Midbrain (tissue), 1 donor: ENCODE measurements at regions not wholly inside any gene's neighbourhood (a gene's known extent, or its start where the extent isn't known, plus 50 kb on each side); places are given as distances from the start of the nearest gene placed in this dataset.
"Not testable (repeated sequence)": the region's sequence is repeated elsewhere in the genome, so short reads cannot be mapped to it uniquely, and the experiment has no call there.

Experiments used
- DNase-seq: peaks from one replicate; lab custom pipeline; 2025; lab: John Stamatoyannopoulos, UW

DNA sequence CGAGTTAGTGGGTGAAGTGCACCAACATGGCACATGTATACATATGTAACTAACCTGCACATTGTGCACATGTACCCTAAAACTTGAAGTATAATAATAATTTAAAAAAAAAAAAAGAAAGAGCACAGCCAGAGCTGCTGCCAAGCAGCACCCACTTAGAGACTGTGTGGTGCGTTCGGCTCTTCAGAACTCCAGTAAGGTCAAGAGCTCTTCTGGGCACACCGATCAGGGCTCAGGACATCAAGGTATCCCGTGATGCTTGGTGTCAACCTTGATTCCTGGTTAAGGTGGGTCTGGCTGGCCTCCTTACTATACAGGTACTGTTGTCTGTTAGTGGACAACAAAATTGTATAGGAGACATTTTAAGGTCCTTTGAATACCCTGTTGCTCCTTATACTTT is 385.7 kb upstream of the AKR1E2 start:
- DNase-seq: no peak

DNA sequence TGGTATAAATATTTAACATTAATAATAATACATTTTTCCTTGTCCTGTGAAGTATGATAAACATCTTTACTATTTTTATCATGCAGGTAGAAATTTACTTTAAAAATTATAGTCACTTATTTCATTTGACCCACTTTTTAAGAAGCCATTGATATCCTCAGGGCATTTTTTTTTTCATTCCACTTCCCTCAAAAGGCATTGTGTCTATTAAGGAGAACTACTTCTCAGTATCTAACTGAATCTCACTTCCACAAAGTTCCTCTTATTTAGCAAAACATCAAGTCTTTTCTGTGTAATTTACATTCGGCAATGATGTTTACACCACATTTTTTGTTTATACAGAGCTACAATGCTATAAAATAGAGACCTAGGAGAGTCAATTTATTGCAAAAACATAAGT is 388.2 kb upstream of the AKR1E2 start:
- DNase-seq: no peak

DNA sequence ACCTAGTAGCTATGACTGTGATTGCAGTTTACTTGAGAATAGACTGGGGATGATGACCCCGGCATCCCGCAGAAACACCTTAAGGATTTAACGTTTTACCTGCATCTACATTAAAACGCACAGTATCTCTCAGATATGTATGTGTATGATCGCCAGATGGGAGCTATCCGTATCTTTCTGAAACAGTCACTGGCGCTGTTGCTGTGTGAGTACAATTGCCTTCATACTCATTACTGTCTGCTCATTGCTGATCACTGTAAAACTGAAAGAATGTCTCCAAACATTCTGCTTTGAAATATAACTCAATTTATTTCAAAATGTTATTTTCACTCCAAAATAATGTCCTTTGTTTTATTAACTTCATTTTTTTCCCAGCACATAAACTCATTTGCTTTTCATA is 388.9 kb upstream of the AKR1E2 start:
- no peak for DNase-seq

DNA sequence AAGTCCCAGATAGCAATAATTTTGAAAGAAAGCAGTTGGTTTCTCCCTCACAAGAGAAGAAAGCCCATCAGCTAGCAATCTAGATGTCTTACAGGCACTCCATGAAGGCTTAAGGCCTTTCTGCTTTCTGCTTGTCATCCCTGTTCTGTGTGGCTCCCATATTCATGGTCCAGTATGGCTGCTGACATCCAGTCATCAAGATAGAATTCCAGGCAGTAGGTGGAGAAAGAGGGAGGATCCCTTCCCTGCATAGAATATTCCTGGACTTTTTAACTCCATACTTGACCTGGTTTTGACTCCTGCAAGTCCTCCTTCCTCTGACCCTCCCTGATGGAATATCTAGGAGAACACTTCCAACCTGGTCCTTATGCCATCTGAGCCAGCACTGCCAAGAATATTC is 389.9 kb upstream of the AKR1E2 start:
- DNase-seq: no peak

DNA sequence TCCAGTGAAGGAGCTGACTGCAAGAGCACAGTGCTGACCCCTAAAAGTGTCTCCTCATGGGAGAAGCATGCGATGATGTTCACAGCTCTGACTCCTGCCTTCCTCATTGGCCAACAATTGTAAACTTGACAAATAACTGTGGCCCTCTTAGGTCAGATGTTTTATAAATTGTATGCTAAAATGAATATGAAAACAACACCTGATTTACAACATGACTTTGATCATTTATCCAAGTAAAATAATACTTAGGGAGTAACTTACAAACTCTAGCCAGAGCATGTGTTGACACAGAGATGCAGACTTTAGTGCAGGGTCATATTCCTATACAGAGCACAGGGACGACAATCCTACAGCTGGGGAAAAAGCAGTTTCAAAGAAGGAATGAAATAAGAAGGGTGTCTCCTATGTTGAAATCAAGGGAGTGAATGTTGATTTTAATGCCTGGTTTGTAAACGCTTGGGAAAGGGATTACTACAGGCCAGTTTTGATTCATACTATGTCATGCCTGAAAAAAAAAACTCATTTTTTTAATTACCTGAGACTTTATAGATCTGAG is 391.4 kb upstream of the AKR1E2 start:
- no peak for DNase-seq

DNA sequence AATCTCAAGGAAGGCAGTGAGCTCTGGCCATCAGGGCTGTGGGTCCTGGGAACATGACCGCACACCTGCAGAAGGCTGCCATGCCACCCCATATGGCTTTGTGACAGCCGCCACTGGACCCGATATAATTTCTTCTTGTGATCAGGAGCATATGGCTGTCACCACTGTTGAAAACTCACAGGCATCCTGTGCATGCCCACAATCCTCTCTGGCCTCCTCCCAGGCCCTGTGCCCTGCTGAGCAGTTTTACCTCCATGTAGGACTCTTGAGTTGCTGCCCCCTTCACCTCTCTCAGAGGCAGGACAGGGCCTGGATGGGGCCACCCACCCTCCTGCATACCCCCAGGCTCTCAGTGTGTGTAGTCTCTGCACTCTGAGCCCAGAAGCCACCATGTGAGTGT is 391.9 kb upstream of the AKR1E2 start:
- no peak for DNase-seq

DNA sequence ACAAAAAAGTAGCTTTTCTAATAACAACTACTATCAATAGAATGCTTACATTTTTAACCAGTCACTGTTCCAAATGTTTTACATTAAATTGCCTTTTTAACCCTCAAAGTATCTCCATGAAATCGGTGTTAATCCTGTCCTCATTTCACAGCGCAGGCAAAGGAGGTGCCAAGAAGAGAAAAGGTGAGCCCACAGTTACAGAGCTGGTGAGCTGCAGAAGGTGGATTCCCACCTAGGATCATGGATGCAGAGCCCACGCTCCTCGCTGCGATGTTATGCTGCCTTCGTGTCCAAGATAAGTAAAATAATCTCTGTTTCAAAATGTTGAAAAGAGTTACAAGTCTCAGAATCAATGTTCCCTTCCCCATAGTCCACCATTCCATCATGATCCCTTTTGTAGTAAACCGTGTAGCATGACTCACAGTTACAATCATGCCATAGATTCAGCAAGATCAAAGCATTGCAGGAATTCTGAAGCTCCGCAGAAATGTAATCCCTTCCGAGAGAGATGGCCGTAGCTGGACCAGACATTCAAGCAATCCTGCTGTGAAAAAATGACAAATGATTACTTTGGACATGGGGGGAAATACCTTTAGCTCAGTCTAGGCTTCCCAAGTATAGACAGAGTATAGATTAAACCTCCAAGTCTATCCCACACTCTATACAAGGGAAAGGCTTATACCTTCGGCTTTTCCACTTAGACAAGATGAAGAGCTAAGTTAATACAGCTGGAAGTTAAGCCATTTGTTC is 394.7 kb upstream of the AKR1E2 start:
- DNase-seq: no peak

DNA sequence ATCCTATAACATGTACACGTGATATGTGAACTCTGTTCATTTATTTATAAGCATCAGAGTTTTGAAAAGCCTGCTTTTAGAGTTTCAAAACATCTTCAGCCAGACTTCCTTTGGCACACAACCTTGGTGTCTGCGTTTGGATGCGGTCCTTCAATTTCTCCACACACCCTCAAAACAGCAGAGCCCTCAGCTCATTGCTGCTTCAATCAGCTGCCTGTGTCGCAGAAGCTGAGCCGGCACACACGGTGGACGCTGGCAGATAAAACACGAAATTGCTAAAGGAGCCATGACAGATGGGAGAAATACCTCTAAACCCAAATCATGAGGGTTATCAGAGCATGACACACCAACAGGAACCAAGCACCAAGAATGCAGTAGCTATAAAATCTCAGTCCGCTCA is 396.4 kb upstream of the AKR1E2 start:
- no peak for DNase-seq

DNA sequence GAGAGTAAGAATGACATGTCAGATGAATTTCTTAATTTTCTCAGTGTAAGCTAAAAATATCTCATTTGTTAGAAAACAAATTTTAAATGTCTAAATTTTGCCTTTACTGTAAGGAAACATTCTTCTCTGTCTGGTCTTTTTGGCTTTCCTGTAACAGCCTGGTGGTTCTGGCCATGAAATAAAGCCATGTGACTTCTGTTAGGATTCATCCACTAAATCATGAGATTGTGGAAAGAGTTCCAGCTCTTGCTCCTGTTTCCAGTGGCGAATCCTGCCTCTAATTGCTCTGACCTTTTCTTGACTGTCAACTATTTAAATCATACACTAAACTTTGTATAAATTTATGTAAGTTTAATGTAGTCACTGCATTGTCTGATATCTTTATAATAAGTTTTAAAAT is 398.5 kb upstream of the AKR1E2 start:
- no peak for DNase-seq

DNA sequence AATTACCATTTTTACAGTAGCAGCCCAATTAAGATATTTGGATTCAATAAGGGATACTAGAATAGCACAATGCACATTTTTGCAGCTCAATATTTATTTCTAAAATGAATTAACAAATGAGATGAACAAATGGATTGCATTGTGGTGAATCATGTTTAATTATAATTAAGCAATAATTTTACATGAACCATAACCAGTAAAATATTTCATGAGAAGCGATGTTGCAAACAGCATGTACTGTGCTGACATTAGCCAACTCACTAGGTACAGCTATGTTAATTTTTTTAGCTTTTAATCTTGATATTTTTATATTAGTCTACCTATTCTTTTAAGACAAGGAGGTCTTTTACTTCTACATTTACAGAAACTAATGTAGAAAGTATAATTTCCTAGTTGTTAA is 399.1 kb upstream of the AKR1E2 start:
- DNase-seq: no peak

DNA sequence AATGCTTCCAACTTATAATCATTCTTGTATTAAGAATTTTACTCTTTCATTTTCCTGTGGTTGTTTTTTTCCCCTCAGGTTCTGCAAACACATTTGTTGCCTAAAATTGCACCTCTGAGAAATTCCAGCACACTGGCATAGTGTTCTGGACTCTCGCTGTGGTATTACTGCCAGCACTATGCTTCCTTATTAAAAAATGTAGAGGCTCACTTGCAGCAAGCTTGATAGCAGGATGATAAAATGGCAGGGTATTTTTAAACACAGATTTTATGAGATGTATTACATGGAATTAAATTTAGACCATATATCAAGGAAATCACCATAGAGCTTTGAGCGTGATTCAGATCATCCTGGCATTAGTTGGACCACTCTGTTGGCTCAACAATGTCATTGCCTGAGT is 416.7 kb upstream of the AKR1E2 start:
- no peak for DNase-seq

DNA sequence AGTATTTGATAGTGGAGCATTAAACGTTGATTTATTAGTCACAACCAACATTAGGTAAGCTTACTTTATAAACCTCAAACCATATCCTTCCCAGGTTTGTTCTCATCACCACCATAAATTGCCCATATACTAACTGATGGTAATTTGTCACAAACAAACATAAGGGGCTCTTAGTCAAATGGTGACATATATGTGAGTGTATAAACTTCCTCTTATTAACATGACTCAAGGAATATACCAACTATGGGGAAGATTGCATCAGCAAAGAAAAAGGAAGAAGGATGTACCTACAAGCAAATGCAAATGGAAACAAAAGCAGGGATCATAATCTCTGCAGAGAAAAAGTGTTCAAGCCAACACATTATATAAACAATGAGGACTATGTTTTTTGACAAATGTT is 418.2 kb upstream of the AKR1E2 start:
- no peak for DNase-seq

DNA sequence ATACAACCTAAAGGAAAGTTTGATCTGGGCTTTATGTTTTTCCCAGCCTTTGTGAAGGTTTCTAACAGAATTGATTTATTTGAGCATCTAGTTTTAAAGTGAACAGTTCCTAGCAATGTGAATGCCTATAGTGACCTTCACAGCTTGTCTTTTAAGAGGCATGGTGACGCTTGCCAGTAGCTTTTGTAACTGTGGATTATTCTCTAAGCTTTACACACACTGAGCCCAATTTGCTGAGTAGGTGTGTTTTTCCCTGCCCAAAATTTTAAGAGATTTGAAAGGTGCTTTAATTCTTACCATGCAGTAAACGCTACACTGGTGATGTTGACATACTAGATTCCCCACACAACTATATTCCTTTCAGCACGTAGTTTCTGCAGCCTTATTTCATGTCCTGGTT is 420.2 kb upstream of the AKR1E2 start:
- DNase-seq: no peak

DNA sequence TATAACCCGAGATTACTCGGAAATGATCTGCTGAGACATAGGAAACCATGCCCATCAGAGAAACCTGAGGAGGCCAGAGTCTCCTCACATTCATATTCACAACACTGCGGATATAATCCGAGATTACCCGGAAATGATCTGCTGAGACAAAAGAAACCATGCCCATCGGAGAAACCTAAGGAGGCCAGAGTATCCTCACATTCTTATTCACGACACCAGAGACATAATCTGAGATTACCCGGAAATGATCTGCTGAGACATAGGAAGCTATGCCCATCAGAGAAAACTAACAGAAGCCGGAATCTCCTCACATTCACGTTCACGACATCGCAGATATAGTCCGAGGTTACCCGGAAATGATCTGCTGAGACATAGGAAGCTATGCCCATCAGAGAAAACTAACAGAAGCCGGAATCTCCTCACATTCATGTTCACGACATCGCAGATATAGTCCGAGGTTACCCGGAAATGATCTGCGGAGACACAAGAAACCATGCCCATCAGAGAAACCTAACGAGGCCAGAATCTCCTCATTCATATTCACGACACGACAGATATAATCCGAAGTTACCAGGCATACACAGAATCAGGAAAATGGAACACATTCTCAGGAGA is 422.3 kb upstream of the AKR1E2 start:
- DNase-seq: no peak

DNA sequence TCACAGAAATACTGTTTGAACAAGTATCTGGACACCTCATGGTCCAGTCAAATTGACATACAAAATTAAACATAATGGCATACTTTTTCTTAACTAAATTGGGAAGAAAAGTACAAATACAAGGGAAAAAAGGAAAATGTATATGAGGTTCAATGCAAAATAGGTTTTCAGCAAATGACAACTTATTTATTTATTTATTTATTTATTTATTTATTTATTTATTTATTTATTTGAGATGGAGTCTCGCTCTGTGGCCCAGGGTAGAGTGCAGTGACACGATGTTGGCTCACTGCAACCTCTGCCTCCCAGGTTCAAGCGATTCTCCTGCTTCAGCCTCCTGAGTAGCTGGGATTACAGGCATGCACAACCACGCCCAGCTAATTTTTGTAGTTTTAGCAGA is 424.9 kb upstream of the AKR1E2 start:
- DNase-seq: not testable (repeated sequence)

DNA sequence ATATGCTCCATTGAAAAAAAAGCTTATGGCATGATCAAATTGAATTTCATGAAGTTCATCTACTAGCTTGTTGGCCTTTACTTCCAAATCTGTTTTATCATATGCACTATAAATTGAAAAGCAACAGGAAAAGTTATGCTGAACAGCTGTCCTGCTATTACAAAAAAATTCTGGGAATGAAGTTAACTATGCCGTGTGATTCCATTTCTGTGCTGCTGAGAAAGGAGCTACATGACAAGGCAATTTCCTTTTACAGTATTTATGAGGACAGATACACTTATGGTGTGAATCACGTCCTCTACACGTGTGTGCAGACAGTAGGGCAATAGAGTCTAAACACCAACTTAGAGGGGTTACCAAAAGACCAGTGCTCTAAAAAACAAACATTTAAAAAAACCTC is 426.5 kb upstream of the AKR1E2 start:
- no peak for DNase-seq

DNA sequence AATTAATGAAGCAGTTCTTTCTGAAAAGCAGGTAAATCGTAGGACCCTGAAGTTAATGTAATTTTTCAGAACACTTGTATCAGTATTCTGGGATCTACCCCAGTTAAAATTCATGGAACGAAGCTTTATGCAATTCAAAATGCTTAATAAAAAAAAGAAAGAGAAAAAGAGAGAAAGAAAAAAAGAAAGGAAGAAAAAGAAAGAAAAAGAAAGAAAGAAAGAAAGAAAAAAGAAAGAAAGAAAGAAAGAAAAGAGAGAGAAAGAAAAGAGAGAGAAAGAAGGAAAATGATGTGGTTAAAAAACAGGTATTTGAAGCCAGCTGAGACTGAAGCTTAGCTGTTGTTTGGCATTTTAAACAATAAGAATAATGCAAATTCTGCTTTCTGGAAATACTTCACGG is 427.4 kb upstream of the AKR1E2 start:
- DNase-seq: no peak

DNA sequence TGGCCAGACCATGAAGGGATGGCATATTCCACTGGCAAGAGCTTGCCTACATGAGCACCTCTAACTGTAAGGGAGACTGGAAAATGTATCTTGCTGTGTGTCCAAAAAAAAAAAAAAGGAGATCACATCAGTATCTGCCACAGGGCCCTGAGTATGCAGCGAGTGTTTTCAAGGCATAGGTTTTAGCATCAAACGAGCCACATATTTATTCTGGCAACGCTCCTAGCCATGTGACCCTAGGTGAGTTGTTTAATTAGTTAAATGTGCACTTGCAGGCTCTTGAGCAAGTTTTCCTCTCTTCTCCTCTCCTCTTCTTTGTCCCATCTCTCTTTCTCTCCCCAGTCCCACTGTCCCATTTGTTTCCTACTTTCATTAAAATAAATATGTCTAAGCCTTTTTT is 428.7 kb upstream of the AKR1E2 start:
- DNase-seq: no peak

DNA sequence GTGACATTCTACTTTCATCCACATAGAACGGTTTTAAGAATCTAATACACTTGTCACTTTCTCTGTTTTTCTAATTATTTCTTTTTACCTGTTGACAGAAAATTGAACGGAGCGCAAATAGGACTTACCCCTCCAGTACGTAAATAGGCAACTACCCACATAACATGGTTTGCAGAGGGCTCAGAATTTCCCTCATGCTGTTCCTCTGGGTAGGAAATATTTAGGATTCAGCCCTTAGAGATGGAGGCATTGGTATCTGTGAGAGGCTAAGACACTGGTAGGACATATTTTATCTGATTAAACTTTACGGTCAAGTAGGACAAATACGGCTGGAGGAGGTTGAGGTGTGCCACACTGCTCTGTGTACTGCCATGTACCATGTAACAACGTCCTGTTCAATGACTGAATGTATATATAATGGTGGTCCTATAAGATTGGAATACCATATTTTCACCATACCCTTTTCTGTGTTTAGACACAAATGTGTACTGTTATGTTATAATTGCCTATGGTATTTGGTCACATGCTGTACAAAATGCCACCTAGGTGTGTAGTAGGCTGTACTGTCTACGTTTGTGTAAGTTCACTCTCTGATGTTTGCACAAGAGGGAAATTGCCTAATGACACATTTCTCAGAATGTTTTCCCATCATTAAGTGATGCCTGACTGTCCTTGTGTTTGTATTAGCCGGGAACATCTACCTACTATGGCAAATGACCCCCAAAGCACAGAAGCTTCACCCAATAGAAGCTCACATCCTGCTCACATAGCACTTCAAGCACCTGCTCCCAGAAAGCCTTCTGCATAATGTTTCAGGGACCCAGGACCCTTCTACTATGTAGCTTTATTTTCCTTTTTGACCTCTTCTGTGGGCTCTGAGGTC is 429.4 kb upstream of the AKR1E2 start:
- no peak for DNase-seq

DNA sequence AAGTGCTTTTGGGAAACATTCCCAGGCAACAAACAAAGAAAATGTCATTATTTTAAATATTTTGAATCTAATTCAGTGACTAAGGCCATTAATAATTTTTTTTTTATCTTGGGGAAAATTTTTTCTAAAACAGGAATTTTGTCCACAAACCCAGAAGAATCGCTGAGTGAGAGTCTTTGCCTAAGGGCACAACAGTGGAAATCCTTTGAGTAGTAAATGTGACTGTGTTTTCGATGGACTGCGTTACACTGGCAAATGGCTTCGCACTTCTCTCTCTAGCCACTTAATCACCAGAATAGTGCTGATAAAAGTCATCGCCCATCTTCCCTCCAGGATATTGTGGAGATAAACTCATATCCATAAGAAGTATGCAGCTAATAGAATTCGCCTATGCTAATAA is 430.3 kb upstream of the AKR1E2 start:
- DNase-seq: no peak

DNA sequence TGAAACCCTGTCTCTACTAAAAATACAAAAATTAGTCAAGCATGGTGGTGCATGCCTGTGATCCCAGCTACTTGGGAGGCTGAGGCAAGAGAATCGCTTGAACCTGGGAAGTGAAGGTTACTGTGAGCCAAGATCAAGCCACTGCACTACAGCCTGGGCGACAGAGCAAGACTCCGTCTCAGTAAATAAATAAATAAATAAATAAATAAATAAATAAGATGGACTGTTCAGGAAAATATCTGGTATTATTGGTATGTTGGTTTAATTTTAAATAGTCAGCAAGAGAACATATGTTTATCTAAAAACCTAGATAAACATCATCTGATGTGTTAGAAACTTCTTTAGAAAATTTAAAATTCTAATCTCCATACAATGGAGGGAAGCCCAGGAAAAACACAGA is 431.6 kb upstream of the AKR1E2 start:
- DNase-seq: not testable (repeated sequence)

DNA sequence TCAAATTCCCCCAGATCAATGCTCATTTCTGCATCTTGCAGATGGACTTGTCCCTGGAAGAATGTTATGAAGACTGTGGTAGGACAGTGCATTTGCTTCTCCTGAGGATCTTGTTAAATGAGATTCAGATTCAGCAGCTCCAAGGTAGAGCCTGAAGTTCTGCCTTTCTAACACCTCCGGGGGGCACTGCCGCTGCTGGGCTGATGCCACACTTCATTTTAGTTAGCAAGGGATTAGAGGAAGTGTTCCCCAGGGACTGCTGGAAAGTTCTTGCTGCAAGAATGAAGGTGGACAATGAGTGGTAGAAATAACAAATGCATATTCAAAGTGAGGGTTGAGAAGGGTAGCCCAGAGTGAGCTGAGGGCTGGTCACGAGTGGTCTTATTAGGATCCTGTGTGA is 434.3 kb upstream of the AKR1E2 start:
- DNase-seq: no peak

DNA sequence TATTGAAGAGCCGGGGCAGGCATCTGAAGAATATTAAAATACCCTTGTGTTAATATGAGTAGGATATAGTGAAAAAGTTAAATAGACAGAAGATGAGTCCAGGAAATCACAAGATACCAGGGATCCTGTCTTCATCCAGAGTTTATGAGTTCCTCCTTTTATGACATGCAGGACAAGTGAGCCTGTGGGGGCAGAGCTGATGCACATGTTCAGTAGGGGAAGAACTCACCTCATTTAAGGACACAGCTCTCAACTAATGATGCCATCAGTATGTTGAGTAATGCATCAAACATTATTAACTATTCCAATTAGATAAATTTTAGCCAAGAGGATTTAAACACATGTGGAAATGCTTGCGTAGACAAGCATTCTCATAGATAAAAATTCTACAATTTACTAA is 435.8 kb upstream of the AKR1E2 start:
- DNase-seq: no peak
